ENCODE measurements at regions not wholly inside any gene's neighbourhood (a gene's known extent, or its start where the extent isn't known, plus 50 kb on each side); places are given as distances from the start of the nearest gene placed in this dataset.

- TF ChIP-seq POLR2AphosphoS5 (IDR thresholded peaks at IDR 0.05; ENCODE audit: low read depth, low read length) (no peak), SIN3A (IDR thresholded peaks at IDR 0.05; ENCODE audit: borderline replicate concordance, insufficient read depth, low read length) (no peak), TAF1 (IDR thresholded peaks at IDR 0.05; ENCODE audit: borderline replicate concordance, insufficient read depth, low read length) (no peak), FOXP2 (optimal IDR thresholded peaks at IDR 0.05; ENCODE audit: borderline replicate concordance, extremely low read depth, extremely low read length, insufficient read depth) (no peak), REST (IDR thresholded peaks at IDR 0.05; ENCODE audit: insufficient read depth in 1 of 2, low read depth in 2 of 2, low read length in 2 of 2) (no peak)
Observed at GRCh38 chr3:67318162-67318561, 320.1 kb downstream of the KBTBD8 start.

GRCh38 chr3:67324554-67324953 is 326.4 kb downstream of the KBTBD8 start:
- TF ChIP-seq SIN3A (IDR thresholded peaks at IDR 0.05; ENCODE audit: borderline replicate concordance, insufficient read depth, low read length), result no peak
- no peak for TF ChIP-seq POLR2AphosphoS5 (IDR thresholded peaks at IDR 0.05; ENCODE audit: low read depth, low read length)
- TF ChIP-seq REST (IDR thresholded peaks at IDR 0.05; ENCODE audit: insufficient read depth in 1 of 2, low read depth in 2 of 2, low read length in 2 of 2), result no peak
- no peak for TF ChIP-seq FOXP2 (optimal IDR thresholded peaks at IDR 0.05; ENCODE audit: borderline replicate concordance, extremely low read depth, extremely low read length, insufficient read depth)
- no peak for TF ChIP-seq TAF1 (IDR thresholded peaks at IDR 0.05; ENCODE audit: borderline replicate concordance, insufficient read depth, low read length)
